Natural killer cell (primary cell): ENCODE measurements at regions not wholly inside any gene's neighbourhood (a gene's known extent, or its start where the extent isn't known, plus 50 kb on each side); places are given as distances from the start of the nearest gene placed in this dataset.

Source experiments
- ATAC-seq, 3 donors: fragments of 150-1000 bp in 2 of 3; fragments of 200-7000 bp in 1 of 3; cut with Tn5 transposase; 1 replicate in 1 of 3; 2 replicates in 2 of 3; pipeline ENCODE4 v1.10.0; 2021; ENCODE audit warnings: mild to moderate bottlenecking in 2 of 3, moderate library complexity in 2 of 3
- DNase-seq, 2 donors: peaks; one replicate each; pipeline versions ENCODE4 v3.0.0 to v3.0.0-alpha.2; 2013 to 2021; ENCODE audit warnings: mixed read lengths in 1 of 2
- H3K27ac ChIP-seq: one replicate; pipeline ENCODE4 v1.5.1; 2013; ENCODE audit warnings: mild to moderate bottlenecking, low read length
- H3K27me3 ChIP-seq: one replicate; pipeline ENCODE4 v1.6.1; 2013; ENCODE audit warnings: low read length; ENCODE audit not compliant: control insufficient read depth, insufficient read depth
- H3K36me3 ChIP-seq: one replicate; pipeline ENCODE4 v1.6.1; 2013; ENCODE audit warnings: low read length; ENCODE audit not compliant: control insufficient read depth, insufficient read depth
- H3K4me1 ChIP-seq: one replicate; pipeline ENCODE4 v1.6.1; 2013; ENCODE audit warnings: low read length; ENCODE audit not compliant: control insufficient read depth, insufficient read depth
- H3K4me3 ChIP-seq: one replicate; pipeline ENCODE4 v1.5.1; 2013; ENCODE audit warnings: low read length
- H3K9me3 ChIP-seq: one replicate; pipeline ENCODE4 v1.6.1; 2013; ENCODE audit warnings: low read length; ENCODE audit not compliant: control insufficient read depth, insufficient read depth
- H3K27ac Mint-ChIP-seq, 2 donors: one replicate each; pipeline ENCODE4 v1.8.0; 2022; ENCODE audit warnings: mild to moderate bottlenecking in 2 of 2, mixed read lengths in 2 of 2, moderate library complexity in 1 of 2
- H3K27me3 Mint-ChIP-seq, 2 donors: one replicate each; pipeline ENCODE4 v1.8.0; 2022; ENCODE audit warnings: low read depth in 2 of 2, mixed read lengths in 2 of 2
- H3K36me3 Mint-ChIP-seq: one replicate; pipeline ENCODE4 v1.8.0; 2022; ENCODE audit warnings: mixed read lengths
- H3K4me1 Mint-ChIP-seq, 2 donors: one replicate each; pipeline ENCODE4 v1.8.0; 2022; ENCODE audit warnings: mixed read lengths in 2 of 2
- H3K4me3 Mint-ChIP-seq: one replicate; pipeline ENCODE4 v1.8.0; 2022; ENCODE audit warnings: mild to moderate bottlenecking, moderate library complexity, mixed read lengths
- H3K9me3 Mint-ChIP-seq, 2 donors: one replicate each; pipeline ENCODE4 v1.8.0; 2022; ENCODE audit warnings: mixed read lengths in 2 of 2
- WGBS: methylation state at CpG from one replicate; pipeline ENCODE4 v1.1.7; 2013; ENCODE audit warnings: missing lambda C conversion rate; ENCODE audit not compliant: insufficient coverage; 5-methylcytosine and 5-hydroxymethylcytosine counted together
- intact Hi-C: fragments of 100-400 bp; cut with micrococcal nuclease; formaldehyde crosslinking; loops from one replicate; pipeline ENCODE4 v1.14.2; 2022
- TF ChIP-seq, protein P1 (sequence below): fragments of 200-600 bp; IDR thresholded peaks from one replicate; pipeline ENCODE4 v1.8.0; 2022; ENCODE audit warnings: antibody characterized with exemption

GRCh38 chr13:99120751-99121150 is 79.9 kb upstream of the UBAC2 start:
- Histone ChIP-seq H3K4me3 (no peak overlapping the region), H3K27me3 (peaks cover 5% of the 10 kb centered on the region), H3K9me3 (no peaks in the 10 kb centered on the region), H3K27ac (no peak overlapping the region), H3K36me3 (no peaks in the 10 kb centered on the region), H3K4me1 (peaks cover 6% of the 10 kb centered on the region)
- Mint-ChIP-seq H3K27ac (no peak overlapping the region), H3K9me3 (no peaks in the 10 kb centered on the region), H3K36me3 (no peaks in the 10 kb centered on the region), H3K4me3 (no peak overlapping the region), H3K27me3 (peaks cover 35 to 58% of the 10 kb centered on the region in 2 donors), H3K4me1 (peaks cover 15 to 17% of the 10 kb centered on the region in 2 donors)
- ATAC-seq = no peak
- TF ChIP-seq, protein P1, sequence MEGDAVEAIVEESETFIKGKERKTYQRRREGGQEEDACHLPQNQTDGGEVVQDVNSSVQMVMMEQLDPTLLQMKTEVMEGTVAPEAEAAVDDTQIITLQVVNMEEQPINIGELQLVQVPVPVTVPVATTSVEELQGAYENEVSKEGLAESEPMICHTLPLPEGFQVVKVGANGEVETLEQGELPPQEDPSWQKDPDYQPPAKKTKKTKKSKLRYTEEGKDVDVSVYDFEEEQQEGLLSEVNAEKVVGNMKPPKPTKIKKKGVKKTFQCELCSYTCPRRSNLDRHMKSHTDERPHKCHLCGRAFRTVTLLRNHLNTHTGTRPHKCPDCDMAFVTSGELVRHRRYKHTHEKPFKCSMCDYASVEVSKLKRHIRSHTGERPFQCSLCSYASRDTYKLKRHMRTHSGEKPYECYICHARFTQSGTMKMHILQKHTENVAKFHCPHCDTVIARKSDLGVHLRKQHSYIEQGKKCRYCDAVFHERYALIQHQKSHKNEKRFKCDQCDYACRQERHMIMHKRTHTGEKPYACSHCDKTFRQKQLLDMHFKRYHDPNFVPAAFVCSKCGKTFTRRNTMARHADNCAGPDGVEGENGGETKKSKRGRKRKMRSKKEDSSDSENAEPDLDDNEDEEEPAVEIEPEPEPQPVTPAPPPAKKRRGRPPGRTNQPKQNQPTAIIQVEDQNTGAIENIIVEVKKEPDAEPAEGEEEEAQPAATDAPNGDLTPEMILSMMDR = no peak
- intact Hi-C loops = loop anchor here (5.0 kb wide), 1 partner anchor 68 kb away; no protein-coding TSS in a partner anchor
- no CpG with 5 or more reads among the region's 1 CpG for WGBS
- no peak for DNase-seq

DNA sequence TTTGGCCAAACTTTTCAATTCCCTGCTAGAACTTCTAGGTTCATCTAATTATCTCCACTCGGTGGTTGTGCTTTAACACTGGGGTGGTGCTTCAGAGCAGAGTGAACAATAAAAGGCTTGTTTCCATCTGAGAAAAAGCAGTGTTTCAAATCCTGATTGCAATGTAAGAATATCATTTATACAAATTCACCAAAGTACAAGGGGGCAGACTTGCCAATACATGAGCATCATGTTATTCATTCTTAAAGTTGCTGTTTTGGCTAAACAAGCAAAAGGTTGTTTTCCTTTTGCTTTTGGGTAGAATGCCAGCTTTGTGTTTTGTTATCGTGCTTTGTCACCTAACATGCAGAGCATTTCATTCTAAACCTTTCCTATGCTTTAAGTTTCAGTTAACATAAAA is 78.5 kb upstream of the UBAC2 start:
- Mint-ChIP-seq H3K27me3 (peaks cover 42 to 58% of the 10 kb centered on the region in 2 donors), H3K27ac (no peak overlapping the region), H3K36me3 (no peaks in the 10 kb centered on the region), H3K4me3 (no peak overlapping the region), H3K9me3 (no peaks in the 10 kb centered on the region), H3K4me1 (peaks cover 15 to 17% of the 10 kb centered on the region in 2 donors)
- Histone ChIP-seq H3K4me1 (peaks cover 6% of the 10 kb centered on the region), H3K27ac (no peak overlapping the region), H3K36me3 (no peaks in the 10 kb centered on the region), H3K27me3 (peaks cover 5% of the 10 kb centered on the region), H3K9me3 (no peaks in the 10 kb centered on the region), H3K4me3 (no peak overlapping the region)
- no peak for DNase-seq
- ATAC-seq = no peak
- intact Hi-C loops = loop anchor here (5.0 kb wide), 1 partner anchor 70 kb away; no protein-coding TSS in a partner anchor
- TF ChIP-seq, protein P1 = no peak
- 70% methylated on average over 2 of the region's 2 CpGs for WGBS

GRCh38 chr13:99123101-99124045 is 77.3 kb upstream of the UBAC2 start:
- Mint-ChIP-seq H3K4me1 (peaks cover 15 to 17% of the 10 kb centered on the region in 2 donors), H3K4me3 (no peak overlapping the region)
- TF ChIP-seq, protein P1 = no peak

More at GRCh38 chr13:99123101-99124045, 77.3 kb upstream of the UBAC2 start:
- Histone ChIP-seq H3K4me3 (no peak overlapping the region), H3K9me3 (no peaks in the 10 kb centered on the region), H3K4me1 (peaks cover 6% of the 10 kb centered on the region), H3K36me3 (no peaks in the 10 kb centered on the region), H3K27me3 (peaks cover 5% of the 10 kb centered on the region), H3K27ac (no peak overlapping the region)
- no peaks in the 10 kb centered on the region for H3K36me3 Mint-ChIP-seq
- DNase-seq (no peak), ATAC-seq (no peak)
- no peaks in the 10 kb centered on the region for H3K9me3 Mint-ChIP-seq
- 96% methylated on average over 14 of the region's 14 CpGs for WGBS
- peaks cover 43 to 62% of the 10 kb centered on the region in 2 donors for H3K27me3 Mint-ChIP-seq
- no peak overlapping the region for H3K27ac Mint-ChIP-seq
- intact Hi-C loops = loop anchor here (5.0 kb wide), 1 partner anchor 71 kb away; no protein-coding TSS in a partner anchor
